Muscle of back (tissue), 3 donors: ENCODE measurements at regions not wholly inside any gene's neighbourhood (a gene's known extent, or its start where the extent isn't known, plus 50 kb on each side); places are given as distances from the start of the nearest gene placed in this dataset.

Experiments used
- DNase-seq, 3 donors: peaks; one replicate each; pipeline versions ENCODE4 v3.0.0 to v3.0.0-alpha.2; 2013

DNA sequence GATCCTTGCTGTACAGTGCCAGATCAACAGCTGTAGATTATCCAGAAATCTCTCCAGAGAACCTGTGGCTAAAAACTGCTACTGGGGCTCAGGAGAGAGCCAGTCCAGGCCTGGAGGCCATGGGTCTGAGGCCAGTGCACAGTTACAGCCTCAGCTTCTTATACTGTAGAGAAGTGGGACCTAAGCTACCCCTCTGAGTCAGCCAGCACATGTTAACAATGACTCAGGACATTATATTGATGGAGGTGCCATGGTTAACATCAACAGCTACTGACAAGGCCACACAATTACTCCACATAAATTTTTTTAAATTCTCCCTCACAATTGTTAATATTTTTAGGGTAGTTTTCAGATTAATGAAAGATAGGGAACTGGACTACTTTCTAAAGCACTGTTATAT, 138.5 kb downstream of the RBM26 start:
- DNase-seq, result no peak

DNA sequence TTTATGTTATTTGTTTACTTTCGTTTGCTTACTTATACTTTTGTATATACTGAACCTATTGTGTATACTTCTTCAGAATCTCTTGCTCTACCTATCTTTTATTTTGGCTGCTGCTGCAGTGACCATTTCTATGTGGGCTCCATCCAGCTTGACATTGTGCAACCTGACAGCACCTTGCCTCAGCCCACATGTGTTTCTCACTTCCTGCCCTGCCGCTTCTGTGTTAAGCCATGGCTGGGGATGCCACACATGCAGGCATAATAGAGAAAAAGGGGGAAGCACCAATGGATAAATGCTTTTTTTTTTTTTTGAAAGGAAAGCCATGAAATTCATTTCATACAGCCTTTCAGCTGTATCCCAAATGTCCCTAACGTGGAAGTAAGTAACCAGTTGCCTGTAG, 147.6 kb downstream of the RBM26 start:
- no peak for DNase-seq

DNA sequence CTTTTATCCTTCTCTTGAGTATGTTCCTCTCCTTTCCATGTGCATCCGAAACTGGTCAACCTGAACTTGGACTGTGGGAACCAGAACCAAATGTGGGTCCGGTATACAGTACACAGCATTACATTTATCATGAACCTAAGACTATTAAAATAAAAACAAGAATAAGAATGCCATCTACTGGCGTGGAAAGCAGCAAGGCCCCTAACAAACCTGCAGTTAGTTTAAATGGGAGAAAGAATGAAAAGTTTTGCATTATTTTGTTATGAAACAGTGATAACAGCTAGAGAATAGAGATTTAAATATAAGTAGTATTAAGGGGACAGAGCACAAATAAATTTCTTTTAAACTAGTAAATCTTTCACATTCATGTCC, 159.5 kb downstream of the RBM26 start:
- peak in 1 of 3 donors; percentile 5 for DNase-seq

DNA sequence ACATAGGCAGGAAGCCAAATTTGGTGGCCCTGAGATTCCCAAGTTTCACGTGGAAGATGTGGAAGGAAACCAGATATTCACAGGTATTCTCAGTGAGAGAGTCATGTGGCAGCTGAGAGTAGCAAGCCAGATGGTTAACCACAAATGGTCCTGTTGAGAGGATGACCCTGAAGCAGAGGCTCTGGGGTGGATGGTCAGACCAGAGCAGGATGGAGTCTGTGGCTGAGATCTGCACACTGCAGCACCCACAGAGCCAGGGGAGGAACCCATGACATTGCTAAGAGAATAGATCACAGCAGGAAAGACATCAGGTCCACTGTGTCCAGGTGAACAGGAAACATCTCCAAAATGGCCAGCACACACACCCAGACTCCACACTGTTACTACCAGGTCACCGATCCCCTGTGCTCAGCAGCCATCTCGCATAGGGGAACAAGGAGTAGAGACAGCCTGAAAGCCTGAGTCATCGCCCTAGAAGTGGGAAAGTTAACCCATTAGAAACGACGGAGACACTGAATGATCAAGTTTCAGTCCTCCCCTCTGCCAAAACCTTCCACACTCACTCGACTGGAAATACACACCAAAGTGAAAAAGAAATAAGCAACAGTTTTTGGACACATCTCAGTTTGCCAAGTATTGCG, 160.0 kb downstream of the RBM26 start:
- DNase-seq, result no peak

GRCh38 chr13:79241697-79242096, 164.4 kb downstream of the RBM26 start:
- no peak for DNase-seq

- DNase-seq, result no peak
These were observed 168.1 kb downstream of the RBM26 start for GRCh38 chr13:79237981-79238380.

DNA sequence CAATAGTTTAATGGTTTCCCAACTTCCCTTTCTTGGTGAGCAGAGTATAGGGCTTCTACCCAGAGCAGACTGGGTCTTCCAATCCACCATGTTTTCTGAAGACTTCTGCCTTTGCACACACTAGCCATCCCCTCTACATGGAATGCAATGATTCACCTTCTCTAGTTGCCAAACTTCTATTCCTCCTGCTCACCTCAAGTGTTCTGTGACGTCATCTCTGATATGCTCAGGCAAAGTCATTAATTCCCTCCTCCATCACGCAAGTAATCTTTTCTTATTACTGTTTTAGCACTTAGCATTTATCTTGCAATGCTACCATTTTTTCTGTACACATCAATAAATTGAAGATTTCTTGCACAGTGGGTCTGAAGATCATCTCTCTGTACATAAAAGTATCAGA, 174.2 kb downstream of the RBM26 start:
- DNase-seq, result no peak

GRCh38 chr13:79229761-79230160, 176.3 kb downstream of the RBM26 start:
- DNase-seq, result no peak

DNA sequence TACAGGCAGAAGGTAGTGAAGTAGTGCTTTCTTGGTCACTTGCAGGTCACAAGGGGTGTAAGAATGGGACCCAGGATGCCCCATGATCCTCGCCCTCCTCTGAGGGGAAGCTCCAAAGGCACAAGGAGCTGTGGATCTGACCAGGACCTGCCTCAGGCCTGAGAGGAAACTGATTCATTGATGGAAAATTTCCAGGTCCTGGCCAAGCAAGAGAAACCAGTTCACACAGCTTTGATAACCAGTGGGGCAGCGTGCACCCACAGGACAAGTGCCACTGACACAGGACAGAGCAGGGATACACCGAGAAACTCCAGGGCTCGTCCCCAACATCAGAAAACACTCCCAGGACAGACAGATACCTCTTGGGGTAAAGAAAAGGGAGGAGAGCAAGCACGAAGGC, 177.1 kb downstream of the RBM26 start:
- no peak for DNase-seq

GRCh38 chr13:79227418-79227817, 178.6 kb downstream of the RBM26 start:
- no peak for DNase-seq

GRCh38 chr13:79226938-79227337, 179.1 kb downstream of the RBM26 start:
- DNase-seq, result no peak

- no peak for DNase-seq
These were observed 179.8 kb downstream of the RBM26 start for GRCh38 chr13:79226250-79226649.

- peak in 1 of 3 donors; percentile 9 for DNase-seq
These were observed 180.4 kb downstream of the RBM26 start for GRCh38 chr13:79225487-79226232.

DNA sequence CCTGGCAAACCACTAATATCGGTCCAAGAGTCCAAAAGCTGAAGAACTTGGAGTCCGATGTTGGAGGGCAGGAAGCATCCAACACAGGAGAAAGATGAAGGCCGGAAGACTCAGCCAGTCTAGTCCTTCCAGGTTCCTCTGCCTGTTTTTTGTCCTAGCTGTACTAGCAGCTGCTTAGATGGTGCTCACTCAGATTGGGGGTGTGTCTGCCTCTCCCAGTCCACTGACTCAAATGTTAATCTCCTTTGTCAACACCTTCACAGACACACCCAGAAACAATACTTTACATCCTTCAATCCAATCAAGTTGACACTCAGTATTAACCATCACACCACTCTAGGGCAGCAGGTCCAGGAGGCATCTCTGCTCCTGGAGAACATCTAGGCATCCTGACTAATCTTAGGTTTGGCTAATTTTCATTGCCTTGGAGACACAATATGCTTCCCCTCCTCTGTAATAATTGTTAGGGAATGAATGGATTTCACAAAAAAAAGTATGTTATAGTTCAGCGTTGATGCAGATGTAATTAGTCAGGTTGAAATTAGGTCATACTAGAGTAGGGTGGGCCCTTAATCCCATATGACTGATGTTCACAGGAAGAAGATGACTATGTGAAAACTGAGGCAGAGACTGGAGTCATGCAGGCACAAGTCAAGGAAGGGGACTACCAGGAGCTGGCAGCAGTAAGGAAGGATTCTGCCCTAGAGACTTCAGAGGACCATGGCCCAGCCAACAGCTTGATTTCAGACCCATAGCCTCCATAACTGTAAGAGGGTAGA, 183.4 kb downstream of the RBM26 start:
- no peak for DNase-seq

- DNase-seq, result no peak
These were observed 193.9 kb downstream of the RBM26 start for GRCh38 chr13:79212064-79212619.

GRCh38 chr13:79211377-79211776, 194.7 kb downstream of the RBM26 start:
- DNase-seq, result no peak

DNA sequence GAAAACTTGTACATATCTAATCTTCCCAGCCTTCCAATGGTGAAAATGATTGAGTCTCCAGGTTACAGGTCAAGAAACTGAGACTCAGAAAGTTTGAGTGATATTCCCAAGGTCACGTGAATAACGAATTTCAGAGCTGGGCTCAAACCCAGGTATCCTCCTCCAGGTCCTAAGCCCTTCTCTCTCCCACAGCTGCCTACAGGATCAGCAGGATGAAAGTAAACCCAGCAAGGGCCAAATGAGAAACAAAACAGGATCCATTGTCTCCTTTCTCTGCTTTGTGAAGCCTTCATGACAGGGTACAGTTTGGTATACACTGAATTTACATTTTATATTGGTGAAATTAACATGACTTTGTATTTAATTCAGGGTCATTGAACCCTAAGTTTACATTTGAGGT, 208.1 kb downstream of the RBM26 start:
- no peak for DNase-seq

- no peak for DNase-seq
These were observed 209.2 kb downstream of the RBM26 start for GRCh38 chr13:79196843-79197242.

DNA sequence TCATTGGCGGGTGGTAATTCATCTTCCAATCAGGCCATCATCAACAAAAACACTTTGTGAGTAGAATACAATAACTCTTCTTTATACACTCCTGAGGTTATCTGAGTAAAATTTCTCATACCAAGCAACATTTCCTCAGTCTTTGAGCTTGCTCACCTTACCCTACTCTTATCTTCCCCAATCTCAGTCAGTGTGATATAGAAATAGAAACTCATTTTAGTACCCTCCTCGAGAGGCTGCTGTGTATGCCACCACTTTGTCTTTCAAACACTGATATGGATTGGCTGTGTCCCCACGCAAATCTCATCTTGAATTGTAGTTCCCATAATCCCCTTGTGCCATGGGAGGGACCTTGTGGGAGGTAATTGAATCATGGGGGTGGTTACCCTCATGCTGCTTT, 209.7 kb downstream of the RBM26 start:
- no peak for DNase-seq

- DNase-seq, result no peak
These were observed 211.3 kb downstream of the RBM26 start for GRCh38 chr13:79194727-79195126.

- DNase-seq, result no peak
These were observed 211.8 kb downstream of the RBM26 start for GRCh38 chr13:79194272-79194671.

DNA sequence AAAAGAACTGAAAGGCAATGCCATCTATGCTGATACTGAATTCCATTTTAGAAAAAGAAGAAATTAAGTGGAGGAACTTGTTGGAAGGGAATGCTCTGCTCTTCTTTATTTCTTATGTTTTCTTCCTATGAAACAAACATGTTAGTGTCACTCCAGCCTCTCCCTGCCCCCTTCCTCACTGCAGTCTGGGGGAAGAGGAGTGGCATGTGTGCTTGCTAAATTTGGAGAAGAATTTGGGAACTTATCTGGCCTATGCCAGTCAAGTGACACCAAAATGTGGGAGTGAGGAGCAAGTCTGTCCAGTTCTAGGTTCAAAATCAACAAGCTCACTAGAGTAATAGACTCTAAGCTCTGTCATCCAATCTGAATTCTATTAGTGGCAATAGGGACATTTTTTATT, 214.6 kb downstream of the RBM26 start:
- DNase-seq, result no peak

GRCh38 chr13:79190932-79191331, 215.1 kb downstream of the RBM26 start:
- no peak for DNase-seq
